NCI-H510A (cell line): ENCODE measurements at regions not wholly inside any gene's neighbourhood (a gene's known extent, or its start where the extent isn't known, plus 50 kb on each side); places are given as distances from the start of the nearest gene placed in this dataset.
"Not testable (repeated sequence)": the region's sequence is repeated elsewhere in the genome, so short reads cannot be mapped to it uniquely, and the experiment has no call there.

Source experiments
- DNase-seq: peaks from one replicate; lab custom pipeline; 2025; lab: John Stamatoyannopoulos, UW

- DNase-seq, result no peak
Measured at GRCh38 chr9:129435988-129436717, 184.7 kb downstream of the C9orf50 start.

GRCh38 chr9:129435291-129435690 is 185.6 kb downstream of the C9orf50 start:
- no peak for DNase-seq

- no peak for DNase-seq
Measured at GRCh38 chr9:129434187-129434586, 186.7 kb downstream of the C9orf50 start.

DNA sequence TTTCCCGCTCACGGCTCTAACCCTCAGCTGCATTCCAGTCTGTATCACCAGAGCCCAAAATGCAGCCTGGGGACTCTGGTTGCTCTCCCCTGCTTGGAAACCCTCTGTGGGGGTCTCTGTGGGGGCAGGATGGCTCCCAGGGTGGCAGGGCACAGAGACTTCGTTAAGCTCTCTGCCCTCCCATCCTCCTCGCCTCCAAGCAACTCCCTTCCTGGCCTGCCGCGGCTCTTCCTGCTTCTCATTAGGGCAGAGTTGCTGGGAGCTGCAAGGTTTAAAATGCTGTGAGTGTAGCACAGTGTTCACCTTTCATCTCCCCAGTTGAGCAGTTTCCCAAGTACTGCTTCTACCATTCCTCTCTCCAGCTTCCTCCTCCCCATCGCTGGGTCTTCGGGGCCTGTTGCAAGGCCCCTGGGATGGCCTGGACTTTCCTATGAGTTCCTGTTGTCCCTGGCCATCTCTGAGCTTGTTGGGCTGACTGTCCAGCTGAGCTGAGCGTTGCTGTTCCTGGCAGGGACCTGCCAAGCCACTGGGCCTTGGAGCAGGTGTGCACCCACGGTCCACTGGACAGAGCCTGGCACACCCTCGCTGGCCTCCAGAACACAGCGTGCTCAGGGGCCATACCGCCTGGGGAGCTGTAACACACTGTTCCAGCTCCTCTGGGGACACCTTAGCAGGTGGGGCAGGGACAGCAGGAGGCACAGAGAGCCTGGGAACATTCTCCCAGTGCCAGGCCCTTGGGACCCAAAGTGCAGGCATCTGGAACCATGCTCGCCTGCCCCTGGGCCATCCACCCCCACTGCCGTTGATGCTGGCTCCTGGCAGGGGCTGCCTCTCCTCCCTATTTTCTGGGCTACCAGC is 188.4 kb downstream of the C9orf50 start:
- DNase-seq, result no peak

DNA sequence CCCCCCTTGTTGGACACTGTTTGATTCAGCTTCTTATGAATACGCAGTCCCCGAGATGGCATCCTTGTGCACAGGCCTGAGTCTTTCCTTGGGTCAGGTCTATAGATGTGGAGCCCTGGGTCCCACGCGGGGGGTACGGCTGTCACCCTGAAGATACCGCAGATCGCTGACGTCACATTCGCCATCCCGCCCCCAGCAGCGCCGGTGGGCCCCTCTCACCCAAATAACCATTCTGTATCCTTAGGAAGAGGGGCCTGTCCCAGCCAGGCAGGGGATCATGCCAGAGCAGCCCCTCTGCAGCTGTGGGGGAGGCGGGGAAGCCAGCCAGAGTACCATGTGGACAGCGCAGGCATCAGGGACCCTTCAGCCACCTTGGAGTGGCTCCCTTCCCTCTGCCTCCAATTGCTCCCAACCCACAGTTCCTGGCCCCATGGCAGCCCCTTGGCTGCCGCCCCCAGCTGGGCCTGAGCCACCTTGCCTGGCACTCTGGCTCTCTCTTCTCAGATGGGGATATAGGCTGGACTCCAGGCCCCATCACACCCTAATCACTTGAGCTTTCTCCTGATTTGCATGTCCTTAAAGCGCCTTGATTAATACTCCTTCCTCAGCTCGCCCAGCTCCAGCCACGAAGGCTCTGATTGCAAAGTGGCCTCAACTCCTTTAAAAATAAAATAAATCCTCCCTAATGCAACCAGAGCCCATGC is 189.8 kb downstream of the C9orf50 start:
- DNase-seq, result no peak

DNA sequence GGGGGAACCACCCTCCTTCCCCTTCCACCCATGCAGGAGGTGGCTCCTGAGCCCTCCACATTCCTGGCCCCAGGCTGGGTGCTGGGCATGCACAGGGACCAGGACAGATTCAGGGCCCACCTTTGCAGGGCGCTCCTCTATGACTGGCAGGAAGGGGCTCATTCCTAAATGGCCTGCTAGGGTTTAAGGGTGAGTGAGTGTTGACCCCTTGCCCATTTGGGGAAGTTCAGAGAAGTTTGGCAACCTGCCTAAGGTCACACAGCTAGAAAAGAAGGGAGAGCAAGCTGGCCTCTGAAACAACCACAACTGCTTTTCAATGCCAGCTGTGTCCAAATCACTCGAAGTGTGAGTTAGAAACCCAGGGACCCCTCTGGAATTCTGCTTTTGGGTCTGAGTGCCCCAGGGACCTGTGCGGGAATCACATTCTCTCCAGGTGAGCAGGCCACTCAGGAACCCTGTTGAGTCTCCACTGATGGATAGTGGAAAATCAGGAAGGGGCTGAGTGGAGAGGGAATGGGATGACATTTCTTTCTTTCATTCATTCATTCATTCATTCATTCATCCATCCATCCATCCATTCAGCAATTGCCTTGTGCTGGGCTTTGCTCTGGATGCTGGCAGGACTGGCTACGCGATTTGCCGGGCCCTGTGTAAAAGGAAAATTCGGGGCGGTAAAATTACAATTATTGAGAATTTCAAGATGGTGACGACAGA is 191.9 kb downstream of the C9orf50 start:
- DNase-seq, result no peak

- DNase-seq, result no peak
Measured at GRCh38 chr9:129427149-129427548, 193.8 kb downstream of the C9orf50 start.

DNA sequence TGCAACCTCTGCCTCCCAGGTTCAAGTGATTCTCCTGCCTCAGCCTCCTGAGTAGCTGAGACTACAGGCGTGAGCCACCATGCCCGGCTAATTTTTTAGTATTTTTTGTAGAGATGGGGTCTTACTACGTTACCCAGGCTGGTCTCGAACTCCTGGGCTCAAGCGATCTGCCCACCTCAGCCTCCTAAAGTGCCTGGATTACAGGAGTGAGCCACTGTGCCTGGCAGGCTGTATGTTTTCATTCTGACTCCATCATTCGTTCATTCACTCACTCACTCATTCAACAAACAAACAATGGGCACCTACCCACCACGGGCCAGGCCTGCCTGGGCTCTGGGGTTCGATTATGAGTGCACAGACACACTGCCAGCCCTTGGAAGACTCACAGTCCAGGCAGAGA is 197.1 kb downstream of the C9orf50 start:
- not testable (repeated sequence) for DNase-seq

DNA sequence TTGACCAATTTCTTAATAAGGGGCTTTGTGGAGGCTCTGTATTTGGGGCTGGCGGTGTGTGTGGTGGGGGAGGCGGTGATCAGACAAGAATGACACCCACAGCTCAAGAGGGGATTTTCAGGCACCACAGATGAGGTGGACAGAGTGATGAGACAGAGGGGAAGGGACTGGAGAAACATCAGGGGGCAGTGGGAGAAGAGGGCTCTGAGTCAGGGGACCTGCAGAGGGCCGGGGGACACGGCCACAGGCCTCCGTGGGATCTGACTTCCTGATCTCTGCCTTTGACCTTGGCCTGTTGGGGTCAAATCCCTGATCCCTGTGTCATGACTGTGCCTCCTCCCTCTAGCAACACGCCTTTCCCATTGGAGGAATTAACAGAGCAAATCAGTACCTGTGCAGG is 197.7 kb downstream of the C9orf50 start:
- DNase-seq, result no peak

GRCh38 chr9:129422843-129423192 is 198.1 kb downstream of the C9orf50 start:
- no peak for DNase-seq

DNA sequence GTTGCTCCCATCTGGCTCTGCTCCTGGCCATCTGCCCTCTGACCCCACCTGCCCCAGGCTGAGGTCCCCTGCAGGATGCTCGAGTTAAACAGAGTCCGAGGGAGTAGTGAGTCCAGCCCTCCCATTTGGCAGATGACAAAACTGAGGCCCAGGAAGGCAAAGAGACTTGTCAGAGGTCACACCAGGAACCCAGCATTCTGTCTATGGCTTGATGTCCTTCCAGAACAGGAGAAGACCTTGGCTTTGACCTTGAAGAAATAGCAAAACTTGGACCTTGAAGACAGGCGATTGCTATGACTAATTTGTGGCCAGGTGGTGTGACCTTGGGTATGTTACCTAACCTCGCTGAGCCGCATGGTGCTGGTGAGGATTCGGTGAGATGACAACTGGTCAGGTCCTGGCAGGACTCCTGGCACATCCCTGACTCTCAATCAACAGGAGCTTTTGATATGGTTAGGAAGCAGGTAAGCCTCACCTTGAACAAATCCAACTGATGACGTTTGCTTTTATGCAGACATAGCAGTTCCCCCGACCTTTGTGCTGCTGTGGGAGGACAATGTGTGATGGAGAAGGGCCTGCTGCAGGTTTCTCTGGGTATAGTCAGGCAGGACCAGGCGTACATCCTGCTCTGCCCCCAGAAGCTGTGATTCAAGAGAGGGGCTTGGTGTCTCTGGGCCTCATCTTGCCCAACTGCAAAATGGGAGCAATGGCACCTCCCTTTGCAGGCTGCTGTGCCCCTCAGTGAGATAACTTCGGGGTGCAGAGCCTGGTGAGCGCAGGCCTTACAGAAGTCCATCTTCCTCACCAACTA is 198.7 kb downstream of the C9orf50 start:
- no peak for DNase-seq

GRCh38 chr9:129421371-129421770 is 199.5 kb downstream of the C9orf50 start:
- DNase-seq, result no peak

GRCh38 chr9:129420721-129421120 is 200.2 kb downstream of the C9orf50 start:
- no peak for DNase-seq

- DNase-seq, result no peak
Measured at GRCh38 chr9:129419382-129419899, 201.5 kb downstream of the C9orf50 start.

GRCh38 chr9:129418451-129418850 is 202.4 kb downstream of the C9orf50 start:
- DNase-seq, result no peak

DNA sequence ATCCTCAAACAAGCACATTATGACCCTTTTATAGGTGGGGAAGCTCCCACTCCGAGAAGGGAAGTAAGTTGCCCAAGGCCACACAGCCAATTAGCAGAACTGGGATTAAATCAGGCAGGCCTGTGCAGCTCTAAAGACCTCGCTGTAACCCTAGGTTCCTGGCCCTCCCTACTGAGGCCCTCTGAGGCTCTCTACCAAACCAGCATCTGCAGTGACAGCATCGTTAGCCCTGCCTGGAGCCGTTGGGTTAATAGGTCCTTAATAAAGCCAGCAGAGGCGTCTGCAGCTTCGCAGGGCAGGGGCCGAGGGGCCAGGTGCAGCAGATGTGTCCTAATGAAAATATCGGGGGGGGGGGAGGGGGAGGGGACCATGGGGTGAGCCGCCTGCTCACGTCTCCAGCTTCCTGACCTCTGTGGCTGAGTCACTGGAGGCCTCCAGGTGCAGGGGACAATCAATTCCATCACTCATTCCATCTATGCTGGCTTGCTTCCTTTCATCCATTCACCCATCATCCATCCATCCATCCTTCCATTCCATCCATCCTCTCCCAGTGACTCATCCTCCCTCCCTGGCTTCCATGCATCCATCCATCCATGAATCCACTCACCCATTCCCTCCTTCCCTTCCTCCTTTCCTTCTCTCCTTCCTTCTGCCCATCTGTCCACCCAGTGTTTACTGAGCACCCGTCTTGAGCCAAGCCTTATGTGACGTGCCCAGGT is 203.9 kb downstream of the C9orf50 start:
- DNase-seq, result no peak

- no peak for DNase-seq
Measured at GRCh38 chr9:129415942-129416651, 204.8 kb downstream of the C9orf50 start.

DNA sequence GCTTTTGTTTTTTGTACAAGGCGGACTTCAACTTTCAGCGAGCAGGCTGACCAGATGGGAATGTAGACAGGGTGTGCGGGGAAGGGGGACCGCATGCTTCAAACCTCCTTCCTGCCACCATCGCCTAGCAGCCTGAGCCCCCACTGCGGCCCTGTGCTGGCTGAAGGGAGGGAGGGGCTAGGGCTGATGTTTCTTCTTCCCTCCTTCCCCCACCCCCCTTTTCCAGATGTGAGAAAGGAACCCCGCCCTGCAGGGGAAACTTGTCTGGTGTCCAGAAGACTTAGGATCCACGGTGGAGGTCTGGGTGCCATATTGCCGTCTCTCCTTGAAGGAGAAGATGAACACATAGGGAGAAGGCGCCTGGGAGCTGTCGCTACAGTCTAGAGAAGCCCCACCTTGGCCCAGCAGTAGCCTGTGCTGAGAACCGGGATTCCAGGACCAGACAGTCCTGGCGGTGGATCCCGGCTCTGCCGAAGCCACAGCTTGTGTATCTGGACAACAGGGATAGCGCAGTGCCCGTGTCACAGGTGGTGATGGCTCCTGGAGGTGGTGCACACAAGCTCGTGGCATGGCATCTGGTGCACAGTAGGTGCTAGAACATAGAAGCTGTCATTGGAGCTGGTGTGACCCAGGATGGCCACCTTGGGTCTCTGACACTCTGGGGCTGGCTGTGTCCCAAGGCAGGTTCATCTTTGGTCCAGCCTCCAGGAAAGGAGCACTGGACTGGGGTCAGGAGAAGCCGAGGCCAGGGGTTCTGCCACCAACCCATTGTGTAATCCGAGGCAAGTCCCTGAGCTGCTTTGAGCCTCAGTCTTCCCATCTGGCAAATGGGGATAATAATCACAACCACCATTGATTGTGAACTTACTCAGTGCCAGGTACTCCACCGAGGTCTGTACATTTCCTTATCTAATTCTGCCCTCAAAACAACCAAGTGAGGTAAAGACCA is 205.6 kb downstream of the C9orf50 start:
- DNase-seq, result no peak
